Neural progenitor cell (in vitro differentiated cells): ENCODE measurements at regions not wholly inside any gene's neighbourhood (a gene's known extent, or its start where the extent isn't known, plus 50 kb on each side); places are given as distances from the start of the nearest gene placed in this dataset.

ENCODE experiments used
- CTCF ChIP-seq: fragments of 200-600 bp; sonication (generic); IDR thresholded peaks from 2 replicates; pipeline ENCODE4 v1.5.1; 2017; ENCODE audit warnings: antibody characterized with exemption, mild to moderate bottlenecking
- EZH2 ChIP-seq: fragments of 200-600 bp; sonication (generic); IDR thresholded peaks from 2 replicates; pipeline ENCODE4 v1.6.1; 2017; ENCODE audit warnings: antibody characterized with exemption, mild to moderate bottlenecking, moderate library complexity

GRCh38 chr17:71546419-71546818 lies 574.4 kb upstream of the SOX9 start:
- TF ChIP-seq CTCF = no peak
- no peak for TF ChIP-seq EZH2
